GM06990 (cell line): ENCODE measurements at regions not wholly inside any gene's neighbourhood (a gene's known extent, or its start where the extent isn't known, plus 50 kb on each side); places are given as distances from the start of the nearest gene placed in this dataset.

Source experiments
- DNase-seq: peaks from one replicate; pipeline ENCODE4 v3.0.0-alpha.2; 2011; ENCODE audit not compliant: insufficient read length; ENCODE audit errors: extremely low read depth
- H3K27me3 ChIP-seq: replicated peaks from 2 replicates; pipeline ENCODE4 v1.6.0; 2011; ENCODE audit warnings: low read length; ENCODE audit not compliant: control insufficient read depth, insufficient read depth
- H3K36me3 ChIP-seq: 2 replicates; pipeline ENCODE4 v1.5.1; 2011; ENCODE audit warnings: low read length; ENCODE audit not compliant: control insufficient read depth, insufficient read depth
- H3K4me3 ChIP-seq: replicated peaks from 2 replicates; pipeline ENCODE4 v1.5.1; 2011; ENCODE audit warnings: low read depth, mild to moderate bottlenecking, control low read depth, low read length
- CTCF ChIP-seq: IDR thresholded peaks from 2 replicates; pipeline ENCODE4 v1.5.1; 2011; ENCODE audit warnings: low read length, control low read depth, mild to moderate bottlenecking, inconsistent platforms; ENCODE audit not compliant: insufficient read depth, poor library complexity, severe bottlenecking

DNA sequence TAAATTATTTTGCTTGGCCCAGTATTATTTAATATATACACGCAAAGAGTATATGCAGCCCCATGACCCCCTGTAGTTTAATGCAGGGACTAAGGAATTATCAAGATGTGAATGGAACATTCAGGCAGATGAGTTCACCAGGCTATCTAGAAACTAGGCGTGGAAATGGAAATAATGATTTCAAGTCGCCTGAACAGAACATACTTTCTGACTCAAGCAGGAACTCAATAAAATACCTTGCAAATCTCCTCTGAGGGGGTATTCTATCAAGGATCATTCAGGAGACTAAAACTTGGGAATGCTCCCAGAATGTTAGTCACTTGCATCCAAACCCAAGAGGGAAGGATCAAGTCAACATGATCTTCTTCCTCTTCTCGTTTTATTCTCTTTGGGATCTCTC is 59.6 kb upstream of the RASSF6 start:
- DNase-seq, result no peak
- H3K36me3 ChIP-seq, result no peaks in the 10 kb centered on the region
- no peaks in the 10 kb centered on the region for H3K27me3 ChIP-seq
- TF ChIP-seq CTCF, result no peak
- no peak overlapping the region for H3K4me3 ChIP-seq

- DNase-seq, result no peak
Observed at GRCh38 chr4:73681776-73682175, 58.6 kb upstream of the CXCL8 start.

DNA sequence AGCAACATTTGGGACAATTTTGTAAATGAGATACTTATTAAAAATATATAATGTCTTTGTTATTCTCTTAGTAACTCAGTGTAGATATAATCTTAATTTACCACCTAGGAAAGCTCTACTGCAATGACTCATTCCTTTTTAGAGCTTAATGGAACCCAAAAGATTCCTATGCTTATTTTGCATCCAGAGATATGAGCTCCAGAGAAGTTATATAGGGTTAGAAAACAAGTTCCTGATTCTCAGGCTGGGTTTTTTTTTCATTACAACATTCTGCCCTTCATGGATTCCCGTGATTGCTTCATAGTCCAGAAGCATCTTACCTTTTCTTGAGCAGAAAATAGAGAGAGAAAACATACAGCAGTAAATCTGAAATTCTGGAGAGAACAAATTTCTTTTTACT is 57.9 kb upstream of the CXCL8 start:
- H3K36me3 ChIP-seq, result no peaks in the 10 kb centered on the region
- H3K27me3 ChIP-seq, result no peaks in the 10 kb centered on the region
- no peak overlapping the region for H3K4me3 ChIP-seq
- no peak for TF ChIP-seq CTCF
- DNase-seq, result no peak

More at GRCh38 chr4:73681776-73682175, 58.6 kb upstream of the CXCL8 start:
- H3K27me3 ChIP-seq, result no peaks in the 10 kb centered on the region
- TF ChIP-seq CTCF, result no peak
- H3K36me3 ChIP-seq, result no peaks in the 10 kb centered on the region
- no peak overlapping the region for H3K4me3 ChIP-seq

DNA sequence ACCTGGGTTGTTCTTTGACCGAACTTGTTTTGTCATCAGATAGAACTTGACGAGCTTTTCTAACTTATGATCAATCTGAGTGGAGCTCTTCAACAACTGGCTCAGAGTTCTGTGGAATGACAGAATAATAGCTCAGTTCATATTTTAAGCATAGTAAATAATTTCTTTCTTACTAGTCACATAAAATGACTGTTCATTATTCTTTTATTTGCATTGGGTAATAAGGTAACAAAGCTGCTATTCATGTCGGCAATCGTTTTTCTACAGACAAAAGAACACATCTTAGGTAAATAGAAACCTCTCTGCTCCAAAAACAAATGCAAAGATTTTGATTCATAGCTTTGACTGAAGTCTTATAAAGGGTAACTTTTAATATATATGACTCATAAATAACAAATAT is 57.3 kb upstream of the CXCL8 start:
- Histone ChIP-seq H3K27me3 (no peaks in the 10 kb centered on the region), H3K36me3 (no peaks in the 10 kb centered on the region), H3K4me3 (no peak overlapping the region)
- no peak for DNase-seq
- no peak for TF ChIP-seq CTCF

GRCh38 chr4:73683456-73683855 is 56.9 kb upstream of the CXCL8 start:
- H3K36me3 ChIP-seq, result no peaks in the 10 kb centered on the region
- no peak for TF ChIP-seq CTCF

GRCh38 chr4:73684097-73684496 is 56.3 kb upstream of the CXCL8 start:
- Histone ChIP-seq H3K4me3 (no peak overlapping the region), H3K36me3 (no peaks in the 10 kb centered on the region), H3K27me3 (no peaks in the 10 kb centered on the region)
- no peak for DNase-seq
- no peak for TF ChIP-seq CTCF

More at GRCh38 chr4:73683456-73683855, 56.9 kb upstream of the CXCL8 start:
- DNase-seq, result no peak
- no peaks in the 10 kb centered on the region for H3K27me3 ChIP-seq
- H3K4me3 ChIP-seq, result no peak overlapping the region
